ENCODE measurements at regions not wholly inside any gene's neighbourhood (a gene's known extent, or its start where the extent isn't known, plus 50 kb on each side); places are given as distances from the start of the nearest gene placed in this dataset.

DNA sequence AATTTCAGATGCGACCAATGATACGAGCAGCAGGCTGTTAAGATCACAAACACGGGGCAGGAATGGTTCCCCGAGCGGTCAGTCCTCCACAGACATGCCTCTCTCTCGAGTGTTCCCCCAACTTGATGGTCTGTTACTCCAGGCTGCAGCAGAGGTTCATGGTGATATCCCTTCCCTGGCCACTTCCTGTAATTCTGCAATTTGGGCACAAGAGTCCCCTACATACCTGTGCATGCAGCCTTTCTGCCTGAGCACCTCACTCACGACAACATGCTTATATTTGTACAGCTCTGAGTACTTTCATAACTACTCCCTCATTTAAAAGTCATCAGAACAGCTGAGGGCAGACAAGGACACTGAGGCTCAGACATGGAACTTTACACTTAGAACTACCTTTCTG lies 408.1 kb upstream of the NR2F2 start:
- H3K4me3 ChIP-seq (ENCODE audit: control insufficient read depth in 2 of 3, extremely low read depth in 1 of 3, insufficient read depth in 2 of 3, low read depth in 1 of 3, low read length in 3 of 3) = no peak overlapping the region
- no peak overlapping the region for H3K27ac ChIP-seq (ENCODE audit: control insufficient read depth, insufficient read depth, low read length)
- H3K27me3 ChIP-seq (ENCODE audit: control insufficient read depth, extremely low read depth, insufficient read depth, low read length) = no peaks in the 10 kb centered on the region
- no peaks in the 10 kb centered on the region for H3K79me2 ChIP-seq (ENCODE audit: control insufficient read depth, insufficient read depth, low read length)
- no peaks in the 10 kb centered on the region for H3K9me3 ChIP-seq (ENCODE audit: control insufficient read depth, low read depth, low read length)
- no peaks in the 10 kb centered on the region for H4K20me1 ChIP-seq (ENCODE audit: control insufficient read depth, extremely low read depth, insufficient read depth, low read length)
- dilution Hi-C loops (cut with MboI; ENCODE audit: extremely low pct_ligation_motif_present, low sequenced_read_pairs) = no loop called here
- DNase-seq (ENCODE audit: low read depth, low spot score) = no peak
- no peak overlapping the region for H2AFZ ChIP-seq (ENCODE audit: control insufficient read depth, low read length)
- H3K9ac ChIP-seq (ENCODE audit: control insufficient read depth, extremely low read depth, insufficient read depth, low read length) = no peak overlapping the region
- H3K9me1 ChIP-seq (ENCODE audit: control insufficient read depth, extremely low read depth, insufficient read depth, low read length) = no peaks in the 10 kb centered on the region
- H3K4me1 ChIP-seq (ENCODE audit: control insufficient read depth, extremely low read depth, insufficient read depth, low read length) = no peaks in the 10 kb centered on the region
- H3K36me3 ChIP-seq (ENCODE audit: control insufficient read depth in 2 of 2, extremely low read depth in 1 of 2, insufficient read depth in 2 of 2, low read length in 2 of 2) = no peaks in the 10 kb centered on the region
- no peak overlapping the region for H3K4me2 ChIP-seq (ENCODE audit: control insufficient read depth, extremely low read depth, insufficient read depth, low read depth, low read length)
- no peak for FAIRE-seq
- TF ChIP-seq CTCF (optimal IDR thresholded peaks at IDR 0.05 in 1 of 3, IDR thresholded peaks at IDR 0.05 in 1 of 3, conservative IDR thresholded peaks at IDR 0.05 in 1 of 3; ENCODE audit: extremely low read depth in 1 of 3, insufficient read depth in 2 of 3, low read length in 3 of 3) (peak in 1 of 3 experiments; percentile 43), EZH2 (IDR thresholded peaks at IDR 0.05; ENCODE audit: low read length) (no peak)

- TF ChIP-seq EZH2 (IDR thresholded peaks at IDR 0.05; ENCODE audit: low read length) (no peak), CTCF (optimal IDR thresholded peaks at IDR 0.05 in 1 of 3, IDR thresholded peaks at IDR 0.05 in 1 of 3, conservative IDR thresholded peaks at IDR 0.05 in 1 of 3; ENCODE audit: extremely low read depth in 1 of 3, insufficient read depth in 2 of 3, low read length in 3 of 3) (no peak)
- H4K20me1 ChIP-seq (ENCODE audit: control insufficient read depth, extremely low read depth, insufficient read depth, low read length) = no peaks in the 10 kb centered on the region
- FAIRE-seq = no peak
- no peak overlapping the region for H3K27ac ChIP-seq (ENCODE audit: control insufficient read depth, insufficient read depth, low read length)
- no peak overlapping the region for H3K4me3 ChIP-seq (ENCODE audit: control insufficient read depth in 2 of 3, extremely low read depth in 1 of 3, insufficient read depth in 2 of 3, low read depth in 1 of 3, low read length in 3 of 3)
- no peak overlapping the region for H3K4me2 ChIP-seq (ENCODE audit: control insufficient read depth, extremely low read depth, insufficient read depth, low read depth, low read length)
- no peak for DNase-seq (ENCODE audit: low read depth, low spot score)
- no peaks in the 10 kb centered on the region for H3K9me3 ChIP-seq (ENCODE audit: control insufficient read depth, low read depth, low read length)
- no peaks in the 10 kb centered on the region for H3K36me3 ChIP-seq (ENCODE audit: control insufficient read depth in 2 of 2, extremely low read depth in 1 of 2, insufficient read depth in 2 of 2, low read length in 2 of 2)
- H2AFZ ChIP-seq (ENCODE audit: control insufficient read depth, low read length) = no peak overlapping the region
- H3K4me1 ChIP-seq (ENCODE audit: control insufficient read depth, extremely low read depth, insufficient read depth, low read length) = no peaks in the 10 kb centered on the region
- dilution Hi-C loops (cut with MboI; ENCODE audit: extremely low pct_ligation_motif_present, low sequenced_read_pairs) = no loop called here
- H3K27me3 ChIP-seq (ENCODE audit: control insufficient read depth, extremely low read depth, insufficient read depth, low read length) = no peaks in the 10 kb centered on the region
- no peak overlapping the region for H3K9ac ChIP-seq (ENCODE audit: control insufficient read depth, extremely low read depth, insufficient read depth, low read length)
- no peaks in the 10 kb centered on the region for H3K9me1 ChIP-seq (ENCODE audit: control insufficient read depth, extremely low read depth, insufficient read depth, low read length)
- H3K79me2 ChIP-seq (ENCODE audit: control insufficient read depth, insufficient read depth, low read length) = no peaks in the 10 kb centered on the region
Observed at GRCh38 chr15:95923792-95924191, 406.7 kb upstream of the NR2F2 start.

Measured in keratinocyte (primary cell).